Chondrocyte (in vitro differentiated cells): ENCODE measurements at regions not wholly inside any gene's neighbourhood (a gene's known extent, or its start where the extent isn't known, plus 50 kb on each side); places are given as distances from the start of the nearest gene placed in this dataset.

Source experiments
- DNase-seq: peaks from one replicate; pipeline ENCODE4 v3.0.0; 2021; ENCODE audit warnings: mixed read lengths, low spot score
- H3K27ac Mint-ChIP-seq: one replicate; pipeline ENCODE4 v1.8.0; 2021; ENCODE audit warnings: mild to moderate bottlenecking, moderate library complexity, mixed read lengths; ENCODE audit not compliant: unreplicated experiment
- H3K27me3 Mint-ChIP-seq: 2 replicates; pipeline ENCODE4 v1.8.0; 2021; ENCODE audit warnings: low read depth, mixed read lengths
- H3K36me3 Mint-ChIP-seq: 2 replicates; pipeline ENCODE4 v1.8.0; 2021; ENCODE audit warnings: low read depth, mixed read lengths
- H3K4me1 Mint-ChIP-seq: 2 replicates; pipeline ENCODE4 v1.8.0; 2021; ENCODE audit warnings: low read depth, mild to moderate bottlenecking, mixed read lengths
- H3K4me3 Mint-ChIP-seq: one replicate; pipeline ENCODE4 v1.8.0; 2021; ENCODE audit warnings: mild to moderate bottlenecking, moderate library complexity, mixed read lengths; ENCODE audit not compliant: unreplicated experiment
- H3K9me3 Mint-ChIP-seq: 2 replicates; pipeline ENCODE4 v1.8.0; 2021; ENCODE audit warnings: low read depth, mixed read lengths
- TF ChIP-seq, protein P1 (sequence below): fragments of 200-600 bp; sonication (generic); IDR thresholded peaks from 2 replicates; pipeline ENCODE4 v1.5.0; 2021; ENCODE audit warnings: antibody characterized with exemption, mild to moderate bottlenecking, moderate library complexity

DNA sequence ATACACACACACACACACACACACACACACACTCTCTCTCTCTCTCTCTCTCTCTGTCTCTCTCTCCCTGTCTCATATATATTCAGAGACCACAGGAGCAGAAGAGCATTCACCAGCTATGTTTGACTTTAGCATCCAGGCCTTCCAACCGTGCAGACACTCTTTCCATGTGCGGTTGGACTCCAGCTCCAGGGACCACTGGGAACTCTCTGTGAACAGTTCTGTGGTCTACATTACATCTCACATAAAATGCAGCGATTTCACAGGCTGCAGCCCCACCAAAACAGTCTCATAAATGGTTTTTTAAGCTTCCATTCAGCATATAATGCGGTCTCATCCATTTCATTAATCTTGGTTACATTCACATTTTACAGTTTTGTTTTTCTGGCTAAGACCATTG is 508.4 kb upstream of the SULF2 start:
- TF ChIP-seq, protein P1, sequence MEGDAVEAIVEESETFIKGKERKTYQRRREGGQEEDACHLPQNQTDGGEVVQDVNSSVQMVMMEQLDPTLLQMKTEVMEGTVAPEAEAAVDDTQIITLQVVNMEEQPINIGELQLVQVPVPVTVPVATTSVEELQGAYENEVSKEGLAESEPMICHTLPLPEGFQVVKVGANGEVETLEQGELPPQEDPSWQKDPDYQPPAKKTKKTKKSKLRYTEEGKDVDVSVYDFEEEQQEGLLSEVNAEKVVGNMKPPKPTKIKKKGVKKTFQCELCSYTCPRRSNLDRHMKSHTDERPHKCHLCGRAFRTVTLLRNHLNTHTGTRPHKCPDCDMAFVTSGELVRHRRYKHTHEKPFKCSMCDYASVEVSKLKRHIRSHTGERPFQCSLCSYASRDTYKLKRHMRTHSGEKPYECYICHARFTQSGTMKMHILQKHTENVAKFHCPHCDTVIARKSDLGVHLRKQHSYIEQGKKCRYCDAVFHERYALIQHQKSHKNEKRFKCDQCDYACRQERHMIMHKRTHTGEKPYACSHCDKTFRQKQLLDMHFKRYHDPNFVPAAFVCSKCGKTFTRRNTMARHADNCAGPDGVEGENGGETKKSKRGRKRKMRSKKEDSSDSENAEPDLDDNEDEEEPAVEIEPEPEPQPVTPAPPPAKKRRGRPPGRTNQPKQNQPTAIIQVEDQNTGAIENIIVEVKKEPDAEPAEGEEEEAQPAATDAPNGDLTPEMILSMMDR, result no peak
- H3K27ac Mint-ChIP-seq, result no peak overlapping the region
- peaks cover 4% of the 10 kb centered on the region for H3K36me3 Mint-ChIP-seq
- H3K27me3 Mint-ChIP-seq, result peaks cover 13% of the 10 kb centered on the region
- no peak overlapping the region for H3K4me3 Mint-ChIP-seq
- H3K9me3 Mint-ChIP-seq, result no peaks in the 10 kb centered on the region
- H3K4me1 Mint-ChIP-seq, result peaks cover 44% of the 10 kb centered on the region
- DNase-seq, result no peak

DNA sequence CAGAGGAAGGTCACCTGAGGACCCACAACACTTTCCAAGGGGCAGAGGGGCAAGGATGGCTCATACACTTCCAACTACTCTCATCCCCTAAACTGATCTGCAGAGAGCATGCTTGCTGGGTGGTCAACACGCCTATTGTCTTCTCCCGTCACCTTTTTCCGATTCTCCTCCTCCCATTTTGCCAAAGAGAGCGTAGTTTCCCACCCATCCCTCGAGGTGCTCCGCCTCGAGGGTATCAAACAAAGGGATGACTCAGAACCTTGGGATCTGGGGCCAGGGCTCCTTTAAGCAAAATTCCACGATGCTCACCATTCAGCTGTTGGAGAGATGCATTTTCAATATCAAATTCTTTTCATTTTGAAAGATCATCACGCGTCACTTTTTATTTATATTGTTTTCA is 507.5 kb upstream of the SULF2 start:
- DNase-seq, result no peak
- no peak overlapping the region for H3K4me3 Mint-ChIP-seq
- peaks cover 1% of the 10 kb centered on the region for H3K36me3 Mint-ChIP-seq
- H3K9me3 Mint-ChIP-seq, result no peaks in the 10 kb centered on the region
- H3K4me1 Mint-ChIP-seq, result peaks cover 44% of the 10 kb centered on the region
- TF ChIP-seq, protein P1, result no peak
- peaks cover 13% of the 10 kb centered on the region for H3K27me3 Mint-ChIP-seq
- no peak overlapping the region for H3K27ac Mint-ChIP-seq

DNA sequence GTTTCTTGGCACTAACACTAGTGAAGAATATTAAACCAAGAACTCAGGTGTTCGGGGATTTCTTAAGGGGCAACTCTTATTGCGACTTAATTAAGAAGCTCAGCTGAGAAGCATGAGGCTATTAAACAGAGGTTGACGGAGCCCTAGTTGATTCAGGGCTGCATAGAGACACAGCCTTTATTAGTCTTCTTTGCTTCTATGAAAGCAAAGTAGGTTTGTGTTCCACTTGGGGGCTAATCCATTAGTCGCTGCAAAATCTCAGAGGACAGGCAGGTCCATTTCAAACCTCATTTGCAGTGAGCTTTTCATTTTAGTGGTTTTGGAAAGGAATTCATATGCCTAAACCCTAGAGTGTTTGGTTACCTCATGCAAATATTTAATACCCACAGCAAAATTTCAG is 506.6 kb upstream of the SULF2 start:
- TF ChIP-seq, protein P1, result no peak
- Mint-ChIP-seq H3K27ac (no peak overlapping the region), H3K9me3 (no peaks in the 10 kb centered on the region), H3K4me1 (peaks cover 52% of the 10 kb centered on the region), H3K36me3 (peaks cover 1% of the 10 kb centered on the region), H3K27me3 (peaks cover 13% of the 10 kb centered on the region), H3K4me3 (no peak overlapping the region)
- DNase-seq, result no peak

DNA sequence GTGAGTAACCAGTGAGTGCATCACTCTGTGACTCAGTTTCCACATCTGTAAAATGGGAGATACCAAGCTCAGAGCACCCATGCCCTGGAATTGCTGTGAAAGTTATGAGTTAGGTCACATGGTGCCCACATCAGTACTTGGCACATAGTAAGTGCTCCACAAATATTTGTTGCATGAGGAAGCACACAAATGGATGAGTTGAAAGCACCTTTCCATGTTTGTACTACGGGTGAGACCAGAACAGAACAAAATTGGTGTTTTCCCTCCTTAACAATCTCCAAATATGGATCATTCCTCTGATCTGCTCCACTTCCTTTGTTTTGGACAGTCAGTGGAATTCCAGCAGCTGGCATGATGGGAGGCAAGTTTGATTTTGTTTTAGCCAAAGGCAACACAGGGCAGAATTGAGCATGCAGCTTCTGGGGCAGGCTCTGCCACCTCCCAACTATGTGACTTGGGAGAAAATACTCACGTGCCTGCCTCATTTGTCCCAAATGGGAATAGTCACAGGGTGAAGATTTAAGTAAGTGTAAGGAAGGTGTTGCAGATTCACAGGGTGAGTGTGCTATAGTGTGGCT is 503.7 kb upstream of the SULF2 start:
- Mint-ChIP-seq H3K36me3 (peaks cover 1% of the 10 kb centered on the region), H3K4me1 (peaks cover 49% of the 10 kb centered on the region), H3K4me3 (no peak overlapping the region), H3K9me3 (no peaks in the 10 kb centered on the region), H3K27me3 (peaks cover 13% of the 10 kb centered on the region), H3K27ac (no peak overlapping the region)
- no peak for DNase-seq
- TF ChIP-seq, protein P1, result no peak

DNA sequence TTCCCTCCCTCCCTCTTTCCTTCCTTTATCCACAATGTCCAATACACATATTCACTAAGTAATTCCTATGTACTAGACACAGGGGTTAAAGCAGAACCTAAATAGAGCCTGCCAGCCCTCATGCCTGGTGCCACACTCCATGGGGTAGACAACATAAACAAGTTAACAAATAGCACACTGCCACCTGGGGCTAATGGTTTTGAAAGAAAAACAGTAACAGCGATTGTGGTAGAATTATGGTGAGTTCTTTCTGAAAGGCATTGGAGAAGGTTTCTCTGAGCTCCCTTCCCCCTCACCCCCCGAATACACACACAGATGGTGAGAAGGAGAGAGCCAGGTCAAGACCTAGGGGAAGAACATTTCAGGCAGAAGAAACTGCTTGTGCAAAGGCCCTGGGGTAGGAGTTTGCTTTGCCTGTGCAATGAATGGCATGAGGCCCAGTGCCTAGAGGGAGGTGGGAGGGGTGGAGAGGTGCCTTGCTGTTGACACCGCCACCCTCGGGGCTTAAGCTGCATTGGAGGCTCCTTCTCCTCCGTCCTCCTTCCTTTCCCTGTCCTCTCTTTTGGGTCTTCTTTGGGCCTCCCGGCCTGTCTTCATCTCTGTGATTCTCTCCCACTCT is 502.4 kb upstream of the SULF2 start:
- Mint-ChIP-seq H3K9me3 (peaks cover 4% of the 10 kb centered on the region), H3K36me3 (peaks cover 2% of the 10 kb centered on the region), H3K27ac (peak overlapping the region; percentile 49), H3K4me3 (no peak overlapping the region), H3K4me1 (peaks cover 54% of the 10 kb centered on the region), H3K27me3 (peaks cover 12% of the 10 kb centered on the region)
- TF ChIP-seq, protein P1, result no peak
- no peak for DNase-seq
